HTR-8/SVneo (cell line): ENCODE measurements at regions not wholly inside any gene's neighbourhood (a gene's known extent, or its start where the extent isn't known, plus 50 kb on each side); places are given as distances from the start of the nearest gene placed in this dataset.
A peak's percentile ranks its signal among the peaks of the same experiment; 100 is the strongest.

Experiments
- DNase-seq: peaks from one replicate; pipeline ENCODE4 v3.0.0; 2011; ENCODE audit warnings: low spot score, mixed read lengths; ENCODE audit not compliant: insufficient read length
- FAIRE-seq: peaks from 2 replicates; lab custom pipeline; 2011; peaks lifted over from hg19 to GRCh38; lab: Jason Lieb, UNC

DNA sequence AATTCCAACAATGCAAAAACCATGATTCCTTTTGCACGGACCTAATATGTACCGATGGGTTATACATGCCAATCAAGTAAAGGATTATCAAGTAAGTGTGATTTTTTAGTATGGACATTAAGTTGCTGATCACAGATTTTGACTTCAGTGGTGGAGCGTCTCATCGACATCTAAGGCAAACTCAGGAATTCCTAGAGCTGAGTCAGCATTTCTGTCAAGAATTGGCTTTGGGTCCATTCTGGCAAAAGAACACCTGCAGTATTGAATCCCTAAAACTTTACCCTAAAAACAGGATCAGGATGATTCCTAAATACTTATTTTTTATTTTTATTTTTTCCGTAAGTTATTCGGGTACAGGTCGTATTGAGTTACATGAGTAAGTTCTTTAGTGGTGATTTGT lies 83.6 kb downstream of the HPGD start:
- FAIRE-seq (no peak), DNase-seq (no peak)

DNA sequence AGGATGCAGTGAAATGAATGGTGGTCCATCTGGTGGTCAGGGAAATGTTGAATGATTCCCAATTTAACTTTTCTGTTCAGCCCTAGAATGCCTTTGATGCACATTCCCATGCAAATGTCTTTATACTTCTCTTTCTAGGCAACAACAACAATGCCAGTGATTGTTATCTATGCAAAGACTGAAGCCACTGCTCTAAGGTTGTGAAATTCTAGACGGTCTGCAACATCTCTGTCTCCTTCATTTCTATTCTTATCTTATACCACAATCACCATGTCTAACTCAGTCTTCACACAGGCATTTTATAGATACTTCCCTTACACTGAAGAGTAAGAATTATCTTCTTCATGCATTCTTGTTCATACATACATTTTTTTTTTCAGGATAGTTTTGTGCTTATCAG lies 84.5 kb downstream of the HPGD start:
- no peak for FAIRE-seq
- no peak for DNase-seq

DNA sequence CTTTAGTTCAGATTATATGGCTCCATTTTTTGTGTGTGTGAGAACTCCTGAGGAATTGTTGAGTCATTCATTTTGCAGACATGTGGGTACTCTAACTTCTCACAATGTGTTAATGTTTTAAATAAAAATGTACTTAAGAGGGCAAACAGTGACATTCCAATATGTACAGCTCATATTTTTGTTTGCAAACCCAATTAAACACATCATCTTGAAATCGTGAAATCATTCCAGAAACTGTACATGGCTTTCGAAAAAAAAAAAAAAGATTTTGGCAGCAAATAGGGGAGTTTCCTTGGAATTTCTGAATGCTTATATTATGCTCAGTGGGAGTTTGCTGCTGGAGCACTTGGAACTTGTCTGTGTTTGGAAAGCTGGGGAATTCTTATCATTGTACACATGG lies 85.0 kb downstream of the HPGD start:
- DNase-seq (no peak), FAIRE-seq (no peak)

DNA sequence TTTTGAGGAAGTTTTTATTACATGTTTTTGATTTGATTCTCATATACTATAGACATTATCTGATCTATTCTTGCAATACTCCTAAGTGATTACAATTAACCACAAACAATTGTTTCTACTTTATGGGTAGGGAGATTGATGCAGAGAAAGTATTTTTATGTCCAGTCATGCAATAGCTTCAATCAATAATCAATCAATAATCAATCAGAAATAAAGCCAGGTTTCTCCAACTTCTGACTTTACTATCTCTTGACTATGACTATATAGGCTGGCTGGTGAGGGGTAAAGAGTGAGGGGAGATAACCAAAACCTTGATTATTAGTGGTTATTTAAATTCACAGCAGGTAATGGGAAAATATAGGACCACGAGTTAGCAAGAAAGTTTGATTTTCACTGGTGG lies 85.9 kb downstream of the HPGD start:
- no peak for DNase-seq
- no peak for FAIRE-seq

DNA sequence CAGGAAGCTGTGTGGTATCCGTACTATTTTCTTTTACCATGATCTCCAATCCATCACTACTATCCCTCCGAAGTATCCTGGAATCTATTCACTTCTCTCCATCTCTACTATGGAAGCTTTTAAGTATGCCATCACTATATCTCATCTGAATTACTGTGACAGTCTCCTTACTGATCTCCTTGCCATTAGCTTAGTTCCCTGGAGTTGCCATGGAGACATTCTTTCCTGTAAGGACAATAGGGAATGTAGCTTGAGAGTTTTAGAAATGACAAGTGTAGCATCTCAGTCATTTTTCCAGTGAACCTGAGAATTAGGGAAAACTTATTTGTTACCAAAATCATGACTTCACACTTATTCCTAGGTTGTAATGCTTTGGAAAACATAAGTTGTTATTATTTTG lies 86.3 kb downstream of the HPGD start:
- FAIRE-seq (no peak), DNase-seq (no peak)

DNA sequence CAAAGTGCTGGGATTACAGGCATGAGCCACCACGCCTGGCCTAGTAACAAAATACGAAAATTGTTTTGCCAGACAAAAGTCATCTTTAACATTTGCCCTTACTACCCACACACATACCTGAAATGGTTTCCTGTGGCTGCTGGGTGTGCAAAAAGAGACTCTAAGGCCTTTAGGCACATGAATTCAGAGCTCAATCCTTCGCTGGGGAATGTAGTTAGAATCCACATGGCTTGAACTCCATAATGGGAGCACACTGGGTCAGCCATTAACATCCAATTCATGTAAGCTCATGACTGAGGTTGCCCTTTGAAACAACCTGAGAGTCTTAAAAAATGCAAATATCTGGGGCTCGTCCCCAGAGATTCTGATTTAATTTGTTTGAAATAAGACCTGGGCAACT lies 87.8 kb downstream of the HPGD start:
- no peak for FAIRE-seq
- DNase-seq, result no peak

DNA sequence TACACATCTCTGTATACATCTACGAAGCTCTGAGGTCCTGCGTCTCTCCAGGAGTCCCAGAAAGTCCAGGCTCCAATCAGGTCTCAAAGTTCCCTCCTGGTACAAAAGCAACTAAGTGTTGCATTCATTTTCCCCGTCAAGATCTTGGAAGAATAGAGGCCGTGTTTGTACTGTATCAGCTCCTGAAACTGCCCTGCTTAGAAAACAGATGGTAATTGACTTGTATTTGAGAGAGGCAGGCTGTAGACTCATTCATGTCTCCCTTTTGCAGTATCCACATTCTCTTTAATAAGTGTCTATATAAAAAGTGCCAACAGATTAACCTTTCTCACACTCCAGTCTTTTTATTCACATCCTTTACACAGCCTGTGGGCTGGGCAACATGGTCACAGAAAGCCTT lies 91.7 kb downstream of the HPGD start:
- FAIRE-seq (no peak), DNase-seq (no peak)

DNA sequence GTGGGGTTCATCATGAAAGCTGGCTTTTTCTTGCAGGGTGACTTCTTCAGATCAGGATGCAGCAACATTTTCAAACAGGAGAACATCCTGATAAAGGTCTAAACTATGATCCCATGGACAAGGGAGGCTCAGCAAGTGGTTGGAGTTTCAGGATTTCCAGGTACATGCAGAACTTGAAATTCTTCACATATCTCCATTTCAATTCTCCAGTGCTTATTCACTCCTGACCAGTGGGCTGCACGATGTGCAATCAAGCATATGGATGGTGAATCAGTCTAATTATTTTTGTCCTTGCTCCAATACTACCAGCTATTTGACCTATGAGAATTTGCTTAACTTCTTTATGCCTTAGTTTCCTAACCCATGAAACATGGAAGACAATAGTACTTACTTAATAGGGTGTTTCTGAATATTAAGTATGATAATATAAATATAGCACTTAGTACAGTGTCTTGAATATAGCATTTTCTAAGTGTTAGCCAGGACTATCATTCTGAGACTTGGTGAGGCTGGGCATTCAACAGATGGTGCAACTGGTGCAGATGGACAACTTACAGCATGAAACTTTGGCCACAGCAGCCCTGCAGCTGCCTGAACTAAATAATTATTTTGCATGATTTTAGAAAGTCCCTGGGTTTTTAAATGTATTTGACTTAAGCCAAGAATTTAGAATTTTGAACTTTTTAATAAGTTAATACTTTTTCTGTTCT lies 92.4 kb downstream of the HPGD start:
- no peak for FAIRE-seq

DNA sequence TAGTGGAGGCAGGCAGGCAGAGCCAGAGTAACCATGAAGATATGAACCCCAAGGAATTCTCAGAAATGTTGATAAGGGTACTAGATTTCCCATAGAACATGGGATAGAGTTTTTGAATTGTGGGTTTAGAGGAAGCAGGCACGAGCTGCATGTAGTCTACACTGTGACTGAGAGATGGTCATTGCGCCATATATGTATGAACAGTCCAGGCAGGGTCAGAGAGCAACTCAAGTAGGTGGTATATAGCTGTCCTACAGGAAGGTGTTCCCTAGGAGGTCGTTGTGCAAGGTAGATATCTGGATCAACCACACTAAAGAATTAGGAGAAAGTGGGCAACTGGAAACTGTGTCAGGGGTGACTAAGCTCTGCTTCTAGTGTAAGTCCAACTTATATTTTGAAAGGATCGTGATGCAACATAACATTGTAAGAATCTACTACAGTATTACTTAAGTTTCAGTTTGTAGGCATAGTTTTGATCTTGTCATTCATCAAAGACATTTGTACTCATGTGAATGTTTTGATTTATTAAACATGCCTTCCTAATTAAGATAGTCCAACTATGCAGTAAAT lies 94.6 kb downstream of the HPGD start:
- no peak for FAIRE-seq
- no peak for DNase-seq

More for the DNA sequence above, 92.4 kb downstream of the HPGD start:
- no peak for DNase-seq

DNA sequence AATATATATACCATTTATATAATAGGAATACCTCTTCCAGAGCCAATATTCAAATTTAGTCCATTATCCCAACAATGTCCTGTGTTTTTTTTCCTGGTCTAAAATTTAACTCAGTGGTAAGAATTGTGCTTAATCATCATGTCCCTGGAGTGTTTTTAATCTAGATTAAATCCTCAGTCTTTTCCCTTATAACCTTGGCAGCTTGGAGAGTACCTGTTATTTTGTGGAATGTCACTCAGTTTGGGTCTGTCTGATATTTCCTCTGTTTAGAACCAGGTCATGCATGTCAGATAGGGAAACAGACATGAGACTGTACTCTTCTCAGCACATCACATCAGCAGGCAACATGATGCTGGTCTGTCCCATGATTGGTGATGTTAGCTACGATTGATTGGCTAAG lies 96.6 kb downstream of the HPGD start:
- FAIRE-seq, result no peak
- DNase-seq, result no peak

DNA sequence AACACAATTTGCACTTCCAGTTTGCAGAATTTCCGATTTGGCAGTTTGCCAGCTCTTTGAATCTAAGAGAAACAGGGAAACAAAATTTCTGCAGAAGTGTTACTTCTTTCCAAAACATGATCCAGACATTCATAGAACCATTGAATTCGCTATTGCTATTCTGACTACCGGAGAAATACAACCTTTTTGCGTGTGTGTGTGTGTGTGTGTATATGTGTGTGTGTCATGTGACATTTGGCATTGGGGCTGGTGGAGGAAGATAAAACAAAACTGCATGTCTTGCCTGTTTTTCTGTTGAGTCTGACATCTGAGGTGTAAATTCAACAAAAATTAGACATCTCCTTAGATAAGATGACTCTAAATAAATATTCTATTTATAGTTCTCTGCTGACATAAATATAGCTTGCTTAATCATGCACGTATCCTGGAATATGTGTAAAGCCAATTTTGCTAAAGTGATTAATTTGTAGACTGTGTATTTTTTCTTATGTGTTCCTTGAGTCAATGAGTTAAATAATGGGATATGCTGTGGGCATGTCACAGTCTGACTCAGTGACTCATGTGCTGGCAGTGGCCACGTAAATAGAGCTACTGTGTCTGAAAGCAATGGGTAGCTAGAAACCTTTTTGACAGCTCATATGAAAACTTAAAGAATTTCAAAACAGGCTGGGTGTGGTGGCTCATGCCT lies 98.9 kb downstream of the HPGD start:
- FAIRE-seq, result peak; percentile 16
- DNase-seq, result peak; percentile 44

DNA sequence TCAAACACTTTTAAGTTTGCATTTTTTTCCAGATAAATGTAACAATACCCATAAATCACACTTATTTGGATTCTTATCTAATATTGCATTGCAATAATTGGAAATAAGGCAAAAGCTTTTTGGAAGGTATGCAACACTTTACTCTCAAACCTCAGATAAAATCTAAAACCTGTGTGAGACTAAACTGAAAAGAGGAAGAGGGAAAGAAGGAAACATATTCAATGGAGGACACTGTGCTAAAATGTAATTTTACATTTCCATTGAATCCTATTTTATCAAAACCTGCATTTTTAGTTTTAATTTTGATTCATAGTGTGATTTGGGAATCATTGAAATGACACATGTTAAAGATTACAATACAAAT lies 99.4 kb downstream of the HPGD start:
- no peak for DNase-seq
- FAIRE-seq, result no peak

DNA sequence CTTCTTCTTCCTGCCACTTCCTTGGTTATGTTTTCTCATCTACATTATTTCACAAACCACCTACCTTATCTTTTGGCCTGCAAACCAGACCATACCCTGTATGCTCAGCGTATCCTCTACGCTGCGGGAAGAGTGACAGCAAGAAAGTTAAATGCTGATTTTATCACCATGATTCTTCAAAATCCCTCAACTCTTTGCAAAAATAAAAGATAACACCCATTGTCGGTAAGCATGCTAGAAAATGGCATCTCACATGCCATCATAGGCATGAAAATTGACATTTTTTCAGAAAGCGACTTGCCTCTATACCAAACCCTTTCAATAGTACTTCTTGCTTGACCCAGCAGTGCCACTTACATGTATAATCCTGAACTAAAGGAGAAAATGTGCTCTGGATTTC lies 102.0 kb downstream of the HPGD start:
- FAIRE-seq, result no peak

DNA sequence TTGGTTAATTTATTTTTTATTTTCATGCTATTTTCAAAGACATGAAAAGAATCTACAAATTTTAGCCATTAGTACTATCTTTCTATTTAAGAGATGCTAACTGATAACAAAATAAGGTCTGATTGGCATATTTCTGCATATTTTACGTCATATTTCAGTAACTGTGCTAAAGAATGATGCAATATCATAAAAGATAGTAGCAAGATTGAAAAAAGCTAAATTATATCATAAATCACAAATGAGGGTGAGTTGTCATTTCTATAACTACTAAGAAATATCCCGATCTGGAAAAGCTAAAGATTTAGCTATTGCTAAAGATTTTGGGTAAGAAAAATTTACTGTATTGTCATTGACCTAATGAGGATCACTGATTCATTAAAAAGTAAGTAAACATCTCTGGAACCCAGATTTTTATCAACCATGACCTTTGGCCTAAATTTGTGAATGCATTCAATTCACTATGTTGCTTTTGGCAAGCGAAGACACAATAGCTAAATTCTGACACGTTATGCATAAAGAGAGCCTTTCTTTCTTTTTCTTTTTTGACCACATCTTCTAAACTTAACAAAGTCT lies 103.6 kb downstream of the HPGD start:
- FAIRE-seq, result no peak
- no peak for DNase-seq

More for the DNA sequence above, 102.0 kb downstream of the HPGD start:
- DNase-seq, result no peak

DNA sequence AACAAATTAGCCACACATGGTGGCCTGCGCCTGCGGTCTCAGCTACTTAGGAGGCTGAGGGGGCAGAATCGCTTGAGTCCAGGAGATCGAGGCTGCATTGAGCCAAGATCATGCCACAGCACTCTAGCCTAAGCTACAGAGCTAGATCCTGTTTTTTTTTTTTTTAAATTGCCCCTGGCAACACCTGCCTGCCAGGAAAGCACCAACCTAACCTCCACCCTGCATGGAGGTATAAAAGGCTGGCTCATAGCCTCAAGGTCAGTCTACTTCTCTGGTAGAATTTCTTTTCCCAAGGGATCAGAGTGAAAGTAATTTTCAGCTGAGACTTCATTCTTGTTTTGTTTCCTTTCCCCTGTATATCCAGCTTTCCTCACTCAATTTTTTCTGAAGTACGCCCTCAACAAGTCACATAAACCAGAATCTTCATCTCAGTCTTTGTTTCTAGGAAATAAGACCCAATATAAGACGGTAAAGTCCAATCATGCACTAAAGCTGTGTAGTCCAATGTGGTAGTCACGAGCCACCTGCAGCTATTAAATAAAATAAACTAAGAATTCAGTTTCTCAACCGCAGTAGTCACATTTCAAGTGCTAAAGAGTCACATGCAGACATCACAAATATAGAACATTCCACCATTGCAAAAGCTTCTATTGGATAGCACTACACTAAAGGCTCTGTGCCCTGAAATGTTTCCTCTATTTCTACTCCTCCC lies 113.3 kb downstream of the HPGD start:
- DNase-seq (no peak), FAIRE-seq (no peak)

DNA sequence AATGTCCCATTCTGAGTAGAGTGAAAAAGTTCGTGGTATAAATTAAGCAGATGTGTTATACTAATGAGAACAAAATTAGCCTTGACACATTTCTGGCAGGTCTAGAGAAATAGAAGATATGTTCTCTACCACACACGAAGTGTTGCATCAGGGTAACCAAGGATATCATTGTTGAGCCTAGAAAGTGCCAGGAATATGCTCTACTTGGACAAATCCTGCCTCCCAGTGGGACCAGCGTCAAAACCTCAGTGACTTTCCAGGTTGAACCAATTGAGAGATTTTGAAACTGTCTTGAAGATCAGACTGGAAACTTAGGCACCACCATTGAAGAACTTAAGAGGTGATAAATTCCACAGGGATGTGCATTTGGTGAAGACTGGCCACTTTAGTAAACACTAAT lies 115.9 kb downstream of the HPGD start:
- no peak for FAIRE-seq
- no peak for DNase-seq

DNA sequence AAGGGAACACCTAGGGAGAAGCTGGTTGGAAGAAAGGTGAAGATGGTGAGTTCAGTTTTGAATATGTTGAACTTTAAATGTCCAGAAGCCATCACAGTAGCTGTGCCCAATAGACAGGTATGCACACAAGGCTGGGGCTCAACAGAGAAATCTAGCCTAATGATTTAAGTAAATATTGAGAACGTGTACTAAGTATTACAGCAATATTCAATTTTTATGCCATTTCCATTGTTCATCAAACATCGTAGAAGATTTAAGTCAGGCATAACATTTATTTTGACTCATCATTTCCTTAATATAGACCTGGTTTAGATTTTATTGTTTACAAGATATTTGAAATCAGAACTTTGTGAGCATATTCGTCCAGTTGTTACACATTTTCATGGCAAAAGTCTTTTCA lies 116.4 kb downstream of the HPGD start:
- DNase-seq, result no peak
- FAIRE-seq, result no peak

DNA sequence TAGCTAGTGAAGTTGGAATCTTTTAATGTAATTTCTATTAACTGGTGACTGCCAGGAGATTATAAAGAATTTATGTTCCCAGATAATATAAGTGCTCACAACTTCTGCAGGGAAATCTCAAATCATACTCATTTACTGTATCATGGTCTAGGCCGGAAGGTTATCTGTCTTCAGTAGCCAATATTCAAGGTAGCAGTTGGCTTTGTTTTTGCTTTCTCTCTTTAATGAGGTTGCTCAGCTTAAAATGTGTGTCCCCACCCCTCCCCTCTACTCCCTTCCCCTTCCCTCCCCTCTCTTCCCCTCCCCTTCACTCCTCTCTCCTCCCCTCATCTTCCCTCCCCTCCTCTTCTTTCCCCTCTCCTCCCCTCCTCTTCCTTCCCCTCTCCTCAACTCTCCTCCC lies 117.6 kb downstream of the HPGD start:
- FAIRE-seq (no peak), DNase-seq (no peak)

DNA sequence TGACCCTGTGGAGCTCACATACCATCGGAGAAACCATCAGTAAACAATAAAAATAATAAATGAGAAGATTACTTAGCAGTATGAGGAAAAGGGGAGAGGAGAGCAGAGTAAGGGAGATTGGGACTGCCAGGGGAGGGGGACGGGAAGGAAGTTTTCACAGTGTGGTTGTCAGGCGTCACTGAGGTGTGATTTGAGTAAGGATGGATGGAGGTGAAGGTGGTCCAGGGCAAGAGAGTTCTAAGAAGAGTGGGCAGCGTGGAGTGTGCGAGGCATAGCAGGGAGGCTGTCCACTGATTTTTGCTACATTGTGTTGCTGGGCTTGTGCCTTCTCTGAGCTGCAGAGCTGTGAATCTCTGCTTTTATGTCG lies 119.1 kb downstream of the HPGD start:
- FAIRE-seq, result no peak
- DNase-seq, result no peak

DNA sequence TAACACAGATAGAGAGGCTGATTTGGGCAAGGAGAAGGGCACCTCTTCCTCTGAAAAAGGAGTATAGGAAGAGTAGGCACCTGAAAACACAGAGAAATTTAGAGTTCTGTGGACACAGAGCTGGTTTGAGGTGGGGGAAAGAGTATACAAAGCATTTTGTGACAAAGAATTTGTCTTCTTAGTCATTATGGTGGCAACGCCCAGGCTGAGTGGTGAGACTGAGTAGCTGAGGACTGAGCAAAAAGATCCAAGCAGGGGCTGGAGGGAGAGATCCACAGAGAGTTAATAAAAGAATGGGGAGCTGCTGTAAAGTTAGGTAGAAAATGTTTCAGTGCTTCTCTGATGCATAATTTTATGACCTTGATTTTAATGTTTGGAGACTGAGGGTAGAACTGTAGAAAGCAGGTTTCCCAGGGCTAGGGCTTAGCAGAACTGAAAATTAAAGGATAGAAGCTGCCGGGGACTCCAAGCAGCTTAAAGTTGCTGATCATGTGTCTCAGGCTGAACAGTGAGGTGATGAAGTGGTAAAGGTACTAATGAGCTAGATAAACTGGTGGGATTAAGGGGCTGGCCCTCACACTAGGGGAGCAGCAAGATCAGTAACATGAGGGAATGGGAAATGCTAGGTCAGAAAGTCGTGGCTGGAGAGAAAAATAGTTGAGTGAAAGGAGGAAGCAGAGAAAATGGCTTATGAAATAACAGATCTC lies 118.9 kb downstream of the CEP44 start:
- DNase-seq, result no peak
- no peak for FAIRE-seq
